Stimulated activated CD4-positive, alpha-beta T cell treated with anti-CD3 and anti-CD28 coated beads, TNF-alpha, amount 100 ng/mL, for 48 hours (primary cell): ENCODE measurements at regions not wholly inside any gene's neighbourhood (a gene's known extent, or its start where the extent isn't known, plus 50 kb on each side); places are given as distances from the start of the nearest gene placed in this dataset.

ENCODE experiments used
- DNase-seq, 3 donors: peaks; one replicate each; pipeline ENCODE4 v3.0.0-alpha.2; 2020; ENCODE audit warnings: low read depth in 3 of 3

GRCh38 chr5:68565427-68565826, 349.9 kb downstream of the PIK3R1 start:
- DNase-seq: no peak

DNA sequence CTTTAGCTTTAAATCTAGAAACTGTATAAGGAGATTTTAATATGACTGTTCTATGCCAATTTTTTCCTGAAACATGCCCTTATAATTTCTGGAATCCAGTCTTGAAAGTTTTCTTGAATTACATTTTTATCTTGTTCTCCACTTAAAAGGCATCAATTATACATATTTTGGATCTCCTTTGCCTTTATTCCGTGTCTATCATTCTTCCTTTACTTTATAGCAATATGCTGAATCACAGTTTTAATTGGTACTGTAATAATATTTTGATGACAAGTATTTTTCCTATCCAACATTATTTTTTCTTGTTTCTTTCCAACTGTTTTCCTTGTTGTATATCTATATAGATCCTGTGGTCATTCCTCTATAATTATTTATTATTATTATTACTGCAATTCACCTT, 361.2 kb downstream of the PIK3R1 start:
- DNase-seq: no peak

- no peak for DNase-seq
These were observed 366.7 kb downstream of the PIK3R1 start for GRCh38 chr5:68582284-68582683.

DNA sequence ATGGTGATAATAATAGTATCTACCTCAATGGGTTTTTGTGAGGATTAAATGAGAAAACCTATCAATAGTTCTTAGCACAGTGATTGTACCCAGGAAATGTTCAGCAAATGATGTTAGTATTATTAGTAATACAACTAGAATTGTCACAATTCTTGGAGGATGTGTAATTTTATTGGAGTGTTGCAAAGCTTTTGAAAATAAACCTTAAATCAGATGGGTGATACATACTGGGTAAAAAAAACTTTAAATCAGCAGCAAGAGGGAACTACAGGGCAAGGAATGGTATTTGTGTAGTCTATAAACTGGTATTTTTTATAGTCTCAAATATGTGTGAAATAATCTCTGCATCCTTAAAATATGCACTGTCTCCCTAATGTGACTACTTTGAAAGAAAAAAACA, 371.6 kb downstream of the PIK3R1 start:
- DNase-seq: no peak

GRCh38 chr5:68591850-68592249, 376.3 kb downstream of the PIK3R1 start:
- no peak for DNase-seq

DNA sequence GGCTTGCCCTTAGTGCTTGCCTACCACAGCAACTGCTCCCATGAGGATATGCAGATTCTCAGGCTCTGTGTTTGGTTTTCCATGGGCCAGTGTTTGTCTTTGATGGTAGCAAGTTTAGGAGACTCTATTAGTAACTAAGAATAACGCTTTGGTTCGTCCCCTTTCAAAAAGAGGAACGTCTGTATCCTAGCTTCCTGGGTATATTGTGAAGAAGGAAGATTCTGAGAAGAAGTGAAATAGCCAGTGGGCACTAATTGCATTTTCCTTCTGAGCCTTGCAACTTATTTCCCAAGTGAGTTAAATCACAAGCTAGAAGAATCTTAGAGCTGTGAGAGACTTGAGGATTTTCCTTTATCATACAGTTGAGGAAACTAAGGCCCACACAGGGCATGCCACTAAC, 376.8 kb downstream of the PIK3R1 start:
- DNase-seq: no peak

DNA sequence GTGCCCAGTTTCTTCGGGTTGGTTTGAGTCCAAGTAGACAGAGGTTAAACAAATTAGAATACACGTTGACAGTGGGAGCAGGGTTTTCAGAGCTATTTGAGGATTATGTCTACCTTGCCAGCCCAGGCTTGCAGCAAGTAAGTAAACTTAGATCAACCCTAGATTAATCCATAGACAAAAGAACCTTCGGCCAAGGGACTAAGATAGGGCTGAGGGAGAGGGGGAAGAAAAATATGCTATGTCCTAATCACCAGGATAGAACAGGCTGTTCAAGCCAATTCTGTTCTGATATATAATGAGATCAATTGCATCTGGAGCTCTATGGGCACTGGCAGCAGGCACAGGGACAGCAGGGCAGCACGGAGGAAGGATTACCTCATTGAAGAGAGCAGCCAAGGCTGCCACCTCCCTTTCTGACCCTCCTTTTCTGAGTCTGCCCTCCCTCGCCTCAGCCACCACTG, 377.7 kb downstream of the PIK3R1 start:
- no peak for DNase-seq

GRCh38 chr5:68612972-68613371, 397.4 kb downstream of the PIK3R1 start:
- no peak for DNase-seq

GRCh38 chr5:68618501-68618900, 402.9 kb downstream of the PIK3R1 start:
- DNase-seq: no peak

- DNase-seq: no peak
These were observed 411.4 kb downstream of the PIK3R1 start for GRCh38 chr5:68627001-68627400.

DNA sequence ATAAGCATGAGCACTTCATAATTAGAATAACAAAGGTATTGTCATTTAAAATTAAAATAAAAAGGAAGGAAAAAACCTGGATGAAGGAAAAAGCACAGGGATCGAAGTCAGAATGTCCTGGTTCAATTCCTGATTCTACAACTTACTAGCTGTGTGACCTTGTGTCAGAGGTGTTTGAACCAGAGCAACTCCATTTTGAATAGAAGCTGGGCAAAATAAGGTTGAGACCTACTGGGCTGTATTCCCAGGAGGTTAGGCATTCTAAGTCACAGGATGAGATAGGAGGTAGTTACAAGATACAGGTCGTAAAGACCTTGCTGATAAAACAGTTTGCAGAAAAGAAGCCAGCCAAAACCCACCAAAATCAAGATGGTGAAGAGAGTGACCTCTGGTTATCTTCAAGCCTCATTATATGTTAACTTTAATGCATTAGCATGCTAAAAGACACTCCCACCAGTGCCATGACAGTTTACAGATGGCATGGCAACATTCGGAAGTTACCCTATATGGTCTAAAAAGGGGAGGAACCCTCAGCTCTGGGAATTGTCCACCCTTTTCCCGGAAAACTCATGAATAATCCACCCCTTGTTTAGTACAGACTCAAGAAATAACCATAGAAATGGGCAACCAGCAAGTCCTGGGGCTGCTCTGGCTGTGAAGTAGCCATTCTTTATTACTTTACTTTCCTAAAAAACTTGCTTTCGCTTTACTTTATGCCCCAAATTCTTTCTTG, 412.7 kb downstream of the PIK3R1 start:
- no peak for DNase-seq

GRCh38 chr5:68630354-68630753, 414.8 kb downstream of the PIK3R1 start:
- no peak for DNase-seq

GRCh38 chr5:68631884-68632283, 416.3 kb downstream of the PIK3R1 start:
- DNase-seq: no peak

DNA sequence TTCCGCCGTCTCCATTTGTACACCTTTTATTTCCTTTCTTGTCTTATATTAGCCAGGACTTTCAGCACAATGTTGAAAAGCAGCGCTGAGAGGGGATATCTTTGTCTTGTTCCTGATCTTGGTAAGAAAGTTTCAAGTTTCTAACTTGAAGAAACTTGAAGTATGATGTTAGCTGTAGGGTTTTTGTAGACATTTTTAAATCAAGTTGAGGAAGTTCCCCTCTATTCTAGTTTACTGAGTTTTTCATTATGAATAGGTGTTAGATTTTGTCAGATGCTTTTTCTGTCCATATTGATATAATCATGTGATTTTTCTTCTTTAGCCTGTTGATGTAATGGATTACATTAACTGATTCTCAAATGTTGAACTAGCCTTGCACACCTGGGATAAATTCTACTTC, 425.7 kb downstream of the PIK3R1 start:
- DNase-seq: no peak

DNA sequence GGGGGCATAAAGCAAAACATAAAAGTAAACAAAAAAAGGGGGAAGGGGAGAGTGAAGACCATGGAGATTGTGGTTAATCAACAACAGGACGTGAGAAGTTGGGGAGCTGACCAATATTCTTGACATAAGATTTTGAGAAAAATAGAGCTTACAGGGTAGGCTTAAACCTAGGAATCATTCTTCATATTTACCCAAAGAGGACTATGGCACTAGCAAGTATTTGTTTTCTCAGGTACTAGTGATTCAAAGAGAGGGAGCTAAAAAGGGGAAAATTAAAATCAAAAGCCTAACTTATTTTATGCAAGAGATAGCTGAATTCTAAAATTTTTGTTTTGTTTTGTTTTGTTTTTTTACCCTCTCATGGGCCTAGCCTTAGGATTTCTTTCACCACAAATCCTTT, 427.5 kb downstream of the PIK3R1 start:
- DNase-seq: no peak

DNA sequence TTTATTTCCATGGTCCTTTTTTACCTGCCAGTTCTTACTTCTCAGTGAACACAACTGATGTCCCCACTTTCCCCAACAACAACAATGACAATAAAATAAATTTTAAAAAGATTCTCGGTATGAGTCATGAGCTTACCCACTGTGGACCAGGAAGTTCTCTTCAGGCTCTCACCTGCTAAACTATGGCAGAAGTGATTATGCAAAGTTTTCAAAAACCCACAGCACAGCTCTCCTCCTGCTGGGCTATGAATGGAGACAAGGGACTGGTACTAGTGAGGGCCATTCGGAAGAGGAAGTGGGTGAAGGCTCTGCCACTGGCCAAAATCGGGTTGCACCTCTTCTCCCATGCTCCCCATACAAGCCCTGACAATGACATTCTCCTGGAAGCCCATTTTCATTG, 429.4 kb downstream of the PIK3R1 start:
- DNase-seq: no peak

- no peak for DNase-seq
These were observed 430.6 kb downstream of the PIK3R1 start for GRCh38 chr5:68646144-68646543.

- DNase-seq: no peak
These were observed 432.2 kb downstream of the PIK3R1 start for GRCh38 chr5:68647743-68648142.

DNA sequence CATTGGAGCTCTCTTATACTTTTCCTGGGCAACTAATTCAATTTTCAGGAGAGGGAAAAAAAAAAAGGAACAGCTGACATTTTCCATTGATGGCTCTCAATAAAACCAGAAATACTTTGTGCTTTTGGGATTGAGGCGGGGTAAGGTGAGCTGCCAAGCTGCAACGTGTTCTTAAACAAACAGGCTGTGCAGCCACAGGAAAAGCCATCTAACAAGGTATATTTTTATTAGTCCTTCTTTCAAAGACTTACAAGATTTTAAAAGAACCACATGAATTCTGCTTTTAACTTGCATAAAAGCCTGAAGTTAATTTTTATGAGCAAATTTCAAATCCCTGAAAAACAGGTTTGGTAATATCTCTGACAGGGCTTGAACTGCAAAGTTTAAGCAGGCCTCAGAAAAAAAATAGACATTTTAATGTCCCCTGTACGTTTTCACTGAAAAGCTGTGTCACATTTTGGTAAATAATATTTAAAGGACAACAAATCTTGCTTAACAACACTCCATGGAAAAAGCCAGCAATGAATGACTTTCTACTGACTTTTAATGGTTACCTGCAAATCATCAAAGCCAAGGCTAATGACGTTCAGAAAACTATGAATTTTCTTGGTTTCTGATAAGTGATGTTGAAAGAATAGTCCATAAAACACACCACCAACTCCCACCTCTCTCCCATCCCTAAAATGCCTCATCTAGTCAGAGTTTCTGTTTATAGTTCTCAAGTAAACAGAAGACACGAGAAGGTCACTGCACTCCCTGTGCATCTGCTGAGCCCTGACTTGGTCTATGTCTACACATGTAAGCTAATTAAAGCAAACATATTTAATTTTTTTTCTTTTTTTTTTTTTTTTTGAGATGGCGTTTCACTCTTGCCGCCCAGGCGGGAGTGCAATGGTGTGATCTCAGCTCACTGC, 433.6 kb downstream of the PIK3R1 start:
- no peak for DNase-seq

DNA sequence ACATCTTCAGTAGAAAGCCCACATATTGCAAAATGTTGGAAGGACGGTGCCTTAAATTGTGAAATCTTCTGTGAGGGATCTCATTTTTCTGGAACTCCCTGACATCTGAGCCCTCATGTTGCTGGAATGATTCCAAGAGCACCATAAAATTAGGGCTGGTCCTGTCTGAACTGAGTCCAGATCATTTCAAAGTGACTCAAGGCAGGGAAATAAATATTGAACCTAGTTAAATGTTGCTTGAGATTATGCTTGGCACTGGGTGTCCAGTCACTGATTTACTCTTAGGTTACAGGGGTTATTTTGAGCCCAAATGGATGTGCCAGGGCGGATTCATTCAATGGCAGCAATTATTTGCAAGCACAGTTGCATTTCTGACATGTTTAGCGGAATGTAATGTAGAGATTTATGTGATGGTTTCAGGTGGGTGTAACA, 437.0 kb downstream of the PIK3R1 start:
- DNase-seq: no peak

- no peak for DNase-seq
These were observed 437.9 kb downstream of the PIK3R1 start for GRCh38 chr5:68653471-68653870.

DNA sequence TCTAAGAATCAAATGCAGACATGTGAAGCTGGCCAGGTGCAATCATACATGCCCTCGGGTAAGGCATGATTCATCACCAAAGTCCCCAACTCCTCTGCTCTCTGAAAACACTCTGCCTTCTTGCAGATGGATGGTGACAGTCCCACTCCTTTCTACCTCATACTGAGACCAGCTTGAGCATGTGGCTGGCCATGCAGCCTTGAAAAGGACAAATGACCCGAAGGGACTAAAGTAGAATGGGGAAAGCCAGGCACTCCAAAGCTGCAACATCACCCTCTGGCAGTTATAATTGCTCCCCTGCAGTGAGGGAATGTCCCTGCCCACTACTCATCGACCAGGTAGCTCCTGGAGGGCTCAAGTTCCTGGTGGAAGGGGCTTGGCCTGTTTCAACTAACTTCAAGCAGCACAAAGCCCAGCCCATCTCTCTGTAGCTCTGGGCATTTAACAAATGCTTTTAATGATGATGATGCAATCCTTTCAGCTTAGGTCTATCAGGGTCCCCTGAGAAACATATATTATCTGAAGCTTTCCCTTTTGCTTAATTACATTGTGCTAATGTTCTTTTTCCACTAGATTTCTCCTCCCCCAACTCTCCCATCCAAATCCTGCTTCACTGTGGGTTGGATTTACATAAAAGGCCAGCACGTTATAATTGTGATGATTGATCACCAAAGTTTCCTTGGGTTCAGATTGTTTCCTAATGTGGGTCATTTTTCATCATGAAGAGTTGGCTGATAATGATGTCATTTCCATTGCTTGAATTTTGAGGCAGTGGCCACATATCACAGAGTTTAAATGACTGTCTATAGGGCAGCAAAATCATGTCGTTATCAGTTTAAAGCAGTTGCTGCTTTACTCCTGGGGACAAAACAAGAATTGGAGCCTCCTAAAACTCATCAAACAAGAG, 436.5 kb upstream of the SLC30A5 start:
- no peak for DNase-seq
